Uterus (tissue), 3 donors: ENCODE measurements at regions not wholly inside any gene's neighbourhood (a gene's known extent, or its start where the extent isn't known, plus 50 kb on each side); places are given as distances from the start of the nearest gene placed in this dataset.

ENCODE experiments used
- DNase-seq, 2 donors: peaks; one replicate each; pipeline ENCODE4 v3.0.0-alpha.2; 2019 to 2020
- H3K27ac ChIP-seq, 2 donors: fragments of 200-600 bp; sonication (generic); 1 replicate in 1 of 2; 2 replicates in 1 of 2; pipeline ENCODE4 v1.5.1; 2016 to 2018
- H3K27me3 ChIP-seq, 2 donors: fragments of 200-600 bp; sonication (generic); one replicate each; pipeline ENCODE4 v1.5.1; 2018 to 2019; ENCODE audit warnings: control low read depth in 1 of 2
- H3K36me3 ChIP-seq, 2 donors: fragments of 200-600 bp; sonication (generic); one replicate each; pipeline ENCODE4 v1.5.1; 2019; ENCODE audit warnings: control low read depth in 1 of 2
- H3K4me1 ChIP-seq, 2 donors: fragments of 200-600 bp; sonication (generic); one replicate each; pipeline ENCODE4 v1.5.1; 2018 to 2019; ENCODE audit warnings: control low read depth in 1 of 2
- H3K4me3 ChIP-seq, 2 donors: fragments of 200-600 bp; sonication (generic); 1 replicate in 1 of 2; 2 replicates in 1 of 2; pipeline ENCODE4 v1.5.1; 2018 to 2019; ENCODE audit warnings: mild to moderate bottlenecking in 1 of 2
- H3K9me3 ChIP-seq, 2 donors: fragments of 200-600 bp; sonication (generic); one replicate each; pipeline ENCODE4 v1.5.1; 2019; ENCODE audit warnings: control low read depth in 1 of 2
- POLR2A ChIP-seq, 2 donors: fragments of 450-650 bp; IDR thresholded peaks; one replicate each; pipeline ENCODE4 v1.6.1; 2016; ENCODE audit warnings: antibody characterized with exemption in 2 of 2, mild to moderate bottlenecking in 1 of 2, moderate library complexity in 1 of 2
- intact Hi-C: fragments of 100-400 bp; cut with DNase I; formaldehyde crosslinking; loops from one replicate; pipeline ENCODE4 v1.15.1; 2023; ENCODE audit warnings: low total_unique reads
- TF ChIP-seq, protein P1 (sequence below), 4 experiments: fragments of 200-600 bp in 2 of 4; fragments of 450-650 bp in 2 of 4; sonication (generic) in 2 of 4; IDR thresholded peaks; one replicate each; pipeline ENCODE4 v1.5.1; 2016 to 2019; ENCODE audit warnings: antibody characterized with exemption in 4 of 4, mild to moderate bottlenecking in 2 of 4, moderate library complexity in 1 of 4
- donor health status: DM: yes; HTN: yes; CAD: no.

DNA sequence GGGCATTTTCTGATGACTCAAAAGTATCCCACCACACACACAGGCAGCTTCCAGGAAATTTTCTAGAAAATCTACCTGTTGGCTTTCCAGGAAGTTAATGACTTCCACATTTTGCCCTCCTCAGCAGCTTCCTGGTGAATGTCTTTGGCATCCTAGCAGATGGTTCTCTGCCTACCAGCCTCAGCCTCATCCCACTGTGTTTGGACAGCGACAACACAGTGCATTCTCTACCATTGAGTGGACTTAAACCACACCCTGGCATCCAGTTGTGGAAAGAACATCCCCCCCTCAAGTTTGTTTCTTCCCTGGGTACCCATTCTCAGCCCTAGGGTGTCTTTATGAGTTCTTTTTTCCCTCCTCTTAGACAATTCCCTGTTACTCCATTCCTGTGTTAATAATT lies 50.8 kb upstream of the GADL1 start:
- TF ChIP-seq, protein P1, sequence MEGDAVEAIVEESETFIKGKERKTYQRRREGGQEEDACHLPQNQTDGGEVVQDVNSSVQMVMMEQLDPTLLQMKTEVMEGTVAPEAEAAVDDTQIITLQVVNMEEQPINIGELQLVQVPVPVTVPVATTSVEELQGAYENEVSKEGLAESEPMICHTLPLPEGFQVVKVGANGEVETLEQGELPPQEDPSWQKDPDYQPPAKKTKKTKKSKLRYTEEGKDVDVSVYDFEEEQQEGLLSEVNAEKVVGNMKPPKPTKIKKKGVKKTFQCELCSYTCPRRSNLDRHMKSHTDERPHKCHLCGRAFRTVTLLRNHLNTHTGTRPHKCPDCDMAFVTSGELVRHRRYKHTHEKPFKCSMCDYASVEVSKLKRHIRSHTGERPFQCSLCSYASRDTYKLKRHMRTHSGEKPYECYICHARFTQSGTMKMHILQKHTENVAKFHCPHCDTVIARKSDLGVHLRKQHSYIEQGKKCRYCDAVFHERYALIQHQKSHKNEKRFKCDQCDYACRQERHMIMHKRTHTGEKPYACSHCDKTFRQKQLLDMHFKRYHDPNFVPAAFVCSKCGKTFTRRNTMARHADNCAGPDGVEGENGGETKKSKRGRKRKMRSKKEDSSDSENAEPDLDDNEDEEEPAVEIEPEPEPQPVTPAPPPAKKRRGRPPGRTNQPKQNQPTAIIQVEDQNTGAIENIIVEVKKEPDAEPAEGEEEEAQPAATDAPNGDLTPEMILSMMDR (IDR thresholded peaks at IDR 0.05) = no peak
- no peak for TF ChIP-seq POLR2A (IDR thresholded peaks at IDR 0.05)
- Histone ChIP-seq H3K4me3 (no peak overlapping the region), H3K36me3 (no peaks in the 10 kb centered on the region), H3K27me3 (no peaks in the 10 kb centered on the region), H3K9me3 (no peaks in the 10 kb centered on the region), H3K4me1 (no peaks in the 10 kb centered on the region), H3K27ac (no peak overlapping the region)
- no peak for DNase-seq
- intact Hi-C loops = no loop called here

DNA sequence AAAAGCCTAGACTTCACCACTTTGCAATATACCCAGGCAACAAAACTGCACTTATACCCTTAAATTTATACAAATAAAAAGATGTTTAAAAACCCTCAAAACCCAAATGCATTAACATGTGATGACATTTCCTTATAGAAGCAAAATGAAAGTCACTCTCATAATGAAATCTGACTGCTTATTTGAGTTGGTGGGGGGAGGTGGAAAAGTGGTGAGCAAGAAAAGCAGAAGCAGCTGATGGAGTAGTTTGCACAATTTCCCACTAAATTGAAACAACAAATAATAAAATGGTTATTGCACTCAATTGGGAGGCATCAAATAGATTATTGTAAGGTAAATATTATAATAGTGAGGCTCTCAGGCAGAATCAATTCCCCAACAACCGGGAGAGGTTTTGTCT lies 54.0 kb upstream of the GADL1 start:
- DNase-seq = no peak

DNA sequence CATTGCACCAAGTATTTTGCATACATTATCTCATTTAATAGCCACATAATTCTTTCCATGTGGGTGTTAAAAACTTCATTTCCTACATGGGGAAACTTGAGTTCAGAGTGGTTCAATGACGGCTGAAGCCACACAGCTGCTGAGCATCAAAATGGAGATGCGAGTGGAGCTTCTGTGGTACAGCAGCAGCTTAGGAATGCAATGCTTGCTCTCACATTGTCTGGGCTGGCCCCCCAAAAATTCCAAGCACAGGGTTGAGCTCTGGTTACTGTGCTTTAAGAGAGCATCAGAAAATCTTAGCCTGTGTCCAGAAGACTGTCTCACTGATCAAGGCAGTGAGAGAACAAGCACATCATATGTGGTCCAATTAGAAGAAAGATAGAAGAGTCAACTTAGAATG lies 57.4 kb upstream of the GADL1 start:
- Histone ChIP-seq H3K36me3 (no peaks in the 10 kb centered on the region), H3K27me3 (no peaks in the 10 kb centered on the region), H3K4me1 (no peaks in the 10 kb centered on the region), H3K9me3 (no peaks in the 10 kb centered on the region), H3K4me3 (no peak overlapping the region), H3K27ac (no peak overlapping the region)
- intact Hi-C loops = no loop called here
- no peak for DNase-seq
- TF ChIP-seq POLR2A (IDR thresholded peaks at IDR 0.05) = no peak
- TF ChIP-seq, protein P1 (IDR thresholded peaks at IDR 0.05) = no peak

More for the DNA sequence above, 54.0 kb upstream of the GADL1 start:
- Histone ChIP-seq H3K27me3 (no peaks in the 10 kb centered on the region), H3K9me3 (no peaks in the 10 kb centered on the region), H3K4me1 (no peaks in the 10 kb centered on the region), H3K27ac (no peak overlapping the region), H3K4me3 (no peak overlapping the region), H3K36me3 (no peaks in the 10 kb centered on the region)
- intact Hi-C loops = no loop called here
- TF ChIP-seq, protein P1 (IDR thresholded peaks at IDR 0.05) = no peak
- TF ChIP-seq POLR2A (IDR thresholded peaks at IDR 0.05) = no peak

DNA sequence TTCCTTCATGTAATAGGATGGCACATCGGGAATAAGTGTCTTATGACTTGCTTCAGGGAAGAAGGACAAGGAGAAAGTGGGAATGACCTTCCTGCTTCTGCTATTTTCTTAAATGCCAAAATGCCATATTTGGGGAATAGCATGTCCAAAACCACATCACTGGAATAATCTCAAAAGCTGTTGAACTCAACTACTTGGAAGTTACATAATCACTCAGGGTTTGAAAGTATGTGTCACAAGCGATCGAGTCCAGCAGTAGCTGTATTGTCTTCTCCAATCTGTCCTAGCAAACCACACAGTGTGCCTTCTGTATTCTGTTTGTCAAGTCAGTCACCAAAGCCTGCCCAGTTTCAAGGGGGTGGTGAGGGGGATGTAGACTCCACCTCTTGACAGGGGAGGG lies 58.3 kb upstream of the GADL1 start:
- Histone ChIP-seq H3K4me1 (no peaks in the 10 kb centered on the region), H3K9me3 (no peaks in the 10 kb centered on the region), H3K27me3 (no peaks in the 10 kb centered on the region), H3K4me3 (no peak overlapping the region), H3K36me3 (no peaks in the 10 kb centered on the region), H3K27ac (no peak overlapping the region)
- TF ChIP-seq POLR2A (IDR thresholded peaks at IDR 0.05) = no peak
- TF ChIP-seq, protein P1 (IDR thresholded peaks at IDR 0.05) = no peak
- DNase-seq = no peak
- intact Hi-C loops = no loop called here

DNA sequence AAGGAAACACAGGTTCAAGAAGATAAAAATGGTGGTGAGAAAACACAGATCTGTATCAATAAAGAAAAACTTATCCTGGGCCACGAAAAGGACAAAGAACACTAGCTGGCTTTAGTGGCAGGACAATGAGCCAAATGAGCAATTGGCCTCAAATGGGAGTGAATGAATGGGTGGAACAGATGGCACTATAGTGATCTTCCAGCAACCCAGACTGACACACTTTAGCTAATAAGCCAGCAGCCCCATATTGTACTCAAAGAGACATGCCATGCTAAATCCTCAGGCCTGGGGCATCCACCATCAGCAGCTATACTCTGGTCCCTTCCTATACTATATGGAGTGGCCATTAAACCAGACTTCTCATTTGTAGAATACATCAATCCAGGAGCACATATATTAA lies 60.0 kb upstream of the GADL1 start:
- intact Hi-C loops = no loop called here
- no peak overlapping the region for H3K4me3 ChIP-seq
- no peaks in the 10 kb centered on the region for H3K9me3 ChIP-seq
- H3K27ac ChIP-seq = no peak overlapping the region
- H3K4me1 ChIP-seq = no peaks in the 10 kb centered on the region
- H3K36me3 ChIP-seq = no peaks in the 10 kb centered on the region
- TF ChIP-seq, protein P1 (IDR thresholded peaks at IDR 0.05) = no peak
- TF ChIP-seq POLR2A (IDR thresholded peaks at IDR 0.05) = no peak
- no peak for DNase-seq
- no peaks in the 10 kb centered on the region for H3K27me3 ChIP-seq
